ENCODE measurements at regions not wholly inside any gene's neighbourhood (a gene's known extent, or its start where the extent isn't known, plus 50 kb on each side); places are given as distances from the start of the nearest gene placed in this dataset.
"Not testable (repeated sequence)": the region's sequence is repeated elsewhere in the genome, so short reads cannot be mapped to it uniquely, and the experiment has no call there.

DNA sequence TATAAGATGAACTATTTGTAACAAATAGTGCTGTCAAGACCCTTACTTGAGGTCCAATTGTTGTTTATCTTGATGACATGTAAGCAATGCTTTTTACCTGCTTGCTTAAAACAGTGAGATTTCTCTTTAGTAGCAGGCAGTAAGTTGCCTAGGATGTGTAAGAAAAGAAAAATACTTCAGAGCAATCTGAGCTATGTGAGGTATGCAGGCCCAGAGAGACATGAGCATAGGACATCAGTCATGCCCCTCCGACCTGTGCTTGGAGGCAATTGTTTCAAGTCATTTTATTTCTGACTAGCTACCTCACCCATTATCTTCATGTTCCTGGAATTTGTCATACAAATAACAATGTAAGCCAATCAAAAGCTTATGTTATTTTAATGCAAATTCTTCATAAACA is 930.6 kb upstream of the FBXO33 start:
- FAIRE-seq: no peak

DNA sequence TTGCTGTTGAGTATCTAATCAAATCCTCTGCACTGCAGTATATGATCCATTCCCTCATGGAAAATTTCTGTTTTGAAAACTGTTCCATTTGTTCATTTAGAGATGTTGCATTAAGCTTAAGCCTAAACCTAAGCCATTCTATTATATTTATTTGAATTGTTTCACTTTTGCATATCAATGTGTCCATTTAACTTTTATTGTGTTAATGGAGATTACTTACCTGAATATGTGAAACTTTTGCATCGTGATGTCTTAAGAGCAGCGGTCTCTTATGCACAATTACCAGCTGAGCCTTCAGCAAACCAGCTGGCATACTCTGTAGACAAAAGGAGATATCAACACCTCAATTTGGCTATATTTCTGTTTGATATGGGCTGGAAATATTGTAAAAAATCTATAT is 922.5 kb upstream of the FBXO33 start:
- TF ChIP-seq, protein P1, sequence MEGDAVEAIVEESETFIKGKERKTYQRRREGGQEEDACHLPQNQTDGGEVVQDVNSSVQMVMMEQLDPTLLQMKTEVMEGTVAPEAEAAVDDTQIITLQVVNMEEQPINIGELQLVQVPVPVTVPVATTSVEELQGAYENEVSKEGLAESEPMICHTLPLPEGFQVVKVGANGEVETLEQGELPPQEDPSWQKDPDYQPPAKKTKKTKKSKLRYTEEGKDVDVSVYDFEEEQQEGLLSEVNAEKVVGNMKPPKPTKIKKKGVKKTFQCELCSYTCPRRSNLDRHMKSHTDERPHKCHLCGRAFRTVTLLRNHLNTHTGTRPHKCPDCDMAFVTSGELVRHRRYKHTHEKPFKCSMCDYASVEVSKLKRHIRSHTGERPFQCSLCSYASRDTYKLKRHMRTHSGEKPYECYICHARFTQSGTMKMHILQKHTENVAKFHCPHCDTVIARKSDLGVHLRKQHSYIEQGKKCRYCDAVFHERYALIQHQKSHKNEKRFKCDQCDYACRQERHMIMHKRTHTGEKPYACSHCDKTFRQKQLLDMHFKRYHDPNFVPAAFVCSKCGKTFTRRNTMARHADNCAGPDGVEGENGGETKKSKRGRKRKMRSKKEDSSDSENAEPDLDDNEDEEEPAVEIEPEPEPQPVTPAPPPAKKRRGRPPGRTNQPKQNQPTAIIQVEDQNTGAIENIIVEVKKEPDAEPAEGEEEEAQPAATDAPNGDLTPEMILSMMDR (IDR thresholded peaks at IDR 0.05; ENCODE audit: insufficient read depth, missing control alignments): no peak
- DNase-seq (ENCODE audit: insufficient read length, low spot score) (no peak), FAIRE-seq (no peak)

More for the DNA sequence above, 930.6 kb upstream of the FBXO33 start:
- TF ChIP-seq, protein P1 (IDR thresholded peaks at IDR 0.05; ENCODE audit: insufficient read depth, missing control alignments): no peak
- no peak for DNase-seq (ENCODE audit: insufficient read length, low spot score)

DNA sequence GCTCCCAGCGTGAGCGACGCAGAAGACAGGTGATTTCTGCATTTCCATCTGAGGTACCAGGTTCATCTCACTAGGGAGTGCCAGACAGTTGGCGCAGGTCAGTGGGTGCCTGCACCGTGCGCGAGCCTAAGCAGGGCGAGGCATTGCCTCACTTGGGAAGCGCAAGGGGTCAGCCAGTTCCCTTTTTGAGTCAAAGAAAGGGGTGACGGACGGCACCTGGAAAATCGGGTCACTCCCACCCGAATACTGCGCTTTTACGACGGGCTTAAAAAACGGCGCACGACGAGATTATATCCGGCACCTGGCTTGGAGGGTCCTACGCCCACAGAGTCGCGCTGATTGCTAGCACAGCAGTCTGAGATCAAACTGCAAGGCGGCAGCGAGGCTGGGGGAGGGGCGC is 915.9 kb upstream of the FBXO33 start:
- not testable (repeated sequence) for DNase-seq (ENCODE audit: insufficient read length, low spot score); FAIRE-seq

DNA sequence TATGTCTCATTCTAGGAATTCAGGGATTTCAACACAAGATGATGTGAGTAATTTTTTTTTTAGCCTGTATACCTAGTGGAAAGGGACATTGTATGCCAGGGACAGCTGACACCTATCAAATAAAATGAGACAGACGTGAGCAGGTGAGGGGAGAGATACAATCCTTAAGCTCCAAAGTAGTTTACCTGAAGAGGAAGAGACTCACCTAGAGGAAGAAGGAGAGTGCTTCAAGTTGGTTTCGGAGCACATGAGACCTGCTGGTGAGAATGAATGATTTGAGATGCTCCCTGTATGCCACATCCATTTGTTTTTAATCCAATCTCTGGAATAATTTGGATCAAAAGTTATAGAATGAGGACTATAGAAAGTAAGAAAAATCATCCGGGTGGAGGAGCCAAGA is 915.4 kb upstream of the FBXO33 start:
- no peak for DNase-seq (ENCODE audit: insufficient read length, low spot score)
- FAIRE-seq: no peak
- TF ChIP-seq, protein P1 (IDR thresholded peaks at IDR 0.05; ENCODE audit: insufficient read depth, missing control alignments): no peak

DNA sequence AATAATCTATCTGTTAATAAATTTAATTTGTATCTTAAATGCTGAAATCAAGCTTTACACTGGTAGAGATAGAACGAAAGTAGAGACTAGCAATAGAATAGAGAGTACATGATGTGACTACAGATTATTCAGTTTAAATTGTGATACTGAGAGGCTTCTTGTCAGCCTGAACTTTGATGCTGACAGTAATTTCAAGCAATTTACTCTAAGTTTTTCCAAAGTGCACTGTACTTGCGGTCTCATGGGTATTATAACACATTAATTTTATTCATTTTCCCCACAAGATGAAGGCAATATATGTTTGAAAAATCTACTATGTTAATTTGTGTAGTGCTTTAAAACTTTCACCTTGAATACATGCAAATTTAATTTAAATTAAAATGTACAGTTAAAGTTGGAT is 914.0 kb upstream of the FBXO33 start:
- FAIRE-seq (no peak), DNase-seq (ENCODE audit: insufficient read length, low spot score) (no peak)
- TF ChIP-seq, protein P1 (IDR thresholded peaks at IDR 0.05; ENCODE audit: insufficient read depth, missing control alignments): no peak

DNA sequence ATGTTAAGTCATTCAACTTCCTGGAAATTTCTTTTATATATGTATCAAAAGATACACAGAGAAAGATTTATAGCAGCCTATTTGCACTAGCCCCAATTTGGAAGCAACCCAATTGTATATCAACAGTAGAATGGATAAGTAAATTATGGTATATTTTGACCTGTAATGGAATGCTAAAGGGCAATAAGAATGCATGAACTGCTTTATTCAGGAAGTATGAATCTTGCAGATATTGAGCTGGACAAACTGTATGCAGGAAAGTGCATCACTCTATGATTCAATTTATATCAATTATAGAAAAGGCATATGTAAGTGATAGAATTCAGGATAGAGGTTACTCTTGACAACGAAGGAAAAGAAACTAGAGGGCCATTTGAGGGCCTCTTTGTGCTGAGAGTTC is 913.1 kb upstream of the FBXO33 start:
- no peak for DNase-seq (ENCODE audit: insufficient read length, low spot score)
- no peak for FAIRE-seq
- TF ChIP-seq, protein P1 (IDR thresholded peaks at IDR 0.05; ENCODE audit: insufficient read depth, missing control alignments): no peak

DNA sequence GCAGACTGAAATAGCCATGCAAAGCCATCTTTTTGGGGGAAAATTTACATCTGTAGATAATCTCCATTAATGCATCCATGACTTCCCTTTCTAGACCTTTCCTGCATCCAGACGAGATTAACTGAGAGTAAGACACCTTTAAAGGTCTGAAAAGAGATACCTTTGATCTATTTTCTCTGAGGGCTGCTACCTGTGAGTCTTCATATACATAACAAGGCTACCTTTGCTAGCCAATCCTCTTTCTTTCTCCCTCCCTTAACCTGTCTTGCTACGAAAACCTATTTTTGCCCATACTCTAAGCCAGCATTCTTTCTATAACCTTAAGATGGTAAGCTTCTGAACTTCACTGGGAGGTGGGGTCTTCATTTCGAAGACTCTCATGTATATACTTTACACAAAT is 908.5 kb upstream of the FBXO33 start:
- DNase-seq (ENCODE audit: insufficient read length, low spot score) (no peak), FAIRE-seq (no peak)
- TF ChIP-seq, protein P1 (IDR thresholded peaks at IDR 0.05; ENCODE audit: insufficient read depth, missing control alignments): no peak

DNA sequence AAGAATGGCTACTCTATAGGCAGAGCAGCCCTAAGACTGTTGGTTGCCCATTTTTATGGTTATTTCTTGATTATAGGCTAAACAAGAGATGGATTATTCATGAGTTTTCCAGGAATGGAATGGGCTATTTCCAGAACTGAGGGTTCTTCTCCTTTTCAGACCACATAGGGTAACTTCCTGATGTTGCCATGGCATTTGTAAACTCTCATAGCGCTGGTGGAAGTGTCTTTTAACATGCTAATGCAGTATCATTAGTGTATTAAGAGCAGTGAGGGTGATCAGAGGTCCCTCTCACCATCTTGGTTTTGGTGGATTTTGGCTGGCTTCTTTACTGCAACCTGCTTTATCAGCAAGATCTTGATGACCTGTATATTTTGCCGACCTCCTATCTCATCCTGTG is 904.6 kb upstream of the FBXO33 start:
- DNase-seq (ENCODE audit: insufficient read length, low spot score) (no peak), FAIRE-seq (no peak)
- TF ChIP-seq, protein P1 (IDR thresholded peaks at IDR 0.05; ENCODE audit: insufficient read depth, missing control alignments): no peak

DNA sequence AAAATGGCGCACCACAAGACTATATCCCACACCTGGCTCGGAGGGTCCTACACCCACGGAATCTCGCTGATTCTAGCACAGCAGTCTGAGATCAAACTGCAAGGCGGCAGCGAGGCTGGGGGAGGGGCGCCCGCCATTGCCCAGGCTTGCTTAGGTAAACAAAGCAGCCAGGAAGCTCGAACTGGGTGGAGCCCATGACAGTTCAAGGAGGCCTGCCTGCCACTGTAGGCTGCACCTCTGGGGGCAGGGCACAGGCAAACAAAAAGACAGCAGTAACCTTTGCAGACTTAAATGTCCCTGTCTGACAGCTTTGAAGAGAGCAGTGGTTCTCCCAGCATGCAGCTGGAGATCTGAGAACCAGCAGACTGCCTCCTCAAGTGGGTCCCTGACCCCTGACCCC is 894.3 kb upstream of the FBXO33 start:
- not testable (repeated sequence) for DNase-seq (ENCODE audit: insufficient read length, low spot score); FAIRE-seq
